HT-29 (cell line): ENCODE measurements at regions not wholly inside any gene's neighbourhood (a gene's known extent, or its start where the extent isn't known, plus 50 kb on each side); places are given as distances from the start of the nearest gene placed in this dataset.

ENCODE experiments used
- DNase-seq: peaks from one replicate; pipeline ENCODE4 v3.0.0-alpha.2; 2015; ENCODE audit warnings: low spot score

DNA sequence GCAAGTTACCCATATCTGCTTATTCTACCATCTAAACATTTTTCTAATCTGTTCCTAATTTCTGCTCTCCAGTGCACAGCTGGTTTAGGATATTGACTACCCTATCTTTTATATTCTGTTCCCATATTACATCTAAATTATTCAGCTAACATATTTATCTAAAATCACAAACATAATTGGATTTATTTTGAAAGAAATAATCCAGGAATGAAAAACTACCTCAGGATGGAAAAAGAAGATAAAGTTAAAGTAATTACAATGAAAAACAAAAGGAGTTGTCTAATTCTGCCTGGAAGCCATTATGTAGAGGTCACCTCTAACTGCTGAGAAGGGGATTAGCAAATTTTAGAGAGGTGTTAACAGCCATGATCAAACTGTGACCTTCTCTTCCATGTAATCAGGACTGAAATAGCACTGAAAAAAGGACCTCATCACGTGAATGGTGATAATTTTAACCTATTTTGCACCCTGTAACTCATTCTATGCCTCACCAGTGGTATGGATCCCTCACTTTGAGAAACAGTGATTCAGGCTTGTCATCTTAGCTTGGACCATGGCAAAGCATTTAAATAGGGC, 653.3 kb downstream of the CDH11 start:
- DNase-seq: no peak

DNA sequence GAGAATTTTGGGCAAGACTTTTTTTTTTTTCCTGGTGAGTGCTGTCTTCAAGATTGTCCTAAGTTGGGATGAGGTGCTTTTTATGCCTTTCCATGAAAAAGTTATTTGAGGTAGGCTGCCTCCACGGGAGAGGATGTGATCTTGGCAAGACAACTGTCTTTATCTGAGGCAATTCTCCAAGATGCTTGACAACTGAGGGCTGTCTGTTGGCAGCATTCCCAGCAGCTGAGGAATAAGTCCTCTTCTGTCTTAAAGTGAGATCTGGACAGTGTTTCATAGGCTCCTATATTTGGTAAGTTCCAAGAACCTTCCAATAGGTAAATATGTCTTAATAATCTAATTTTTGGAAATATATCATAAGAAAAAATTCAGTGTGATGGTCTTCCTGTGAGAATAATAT, 662.0 kb downstream of the CDH11 start:
- no peak for DNase-seq

DNA sequence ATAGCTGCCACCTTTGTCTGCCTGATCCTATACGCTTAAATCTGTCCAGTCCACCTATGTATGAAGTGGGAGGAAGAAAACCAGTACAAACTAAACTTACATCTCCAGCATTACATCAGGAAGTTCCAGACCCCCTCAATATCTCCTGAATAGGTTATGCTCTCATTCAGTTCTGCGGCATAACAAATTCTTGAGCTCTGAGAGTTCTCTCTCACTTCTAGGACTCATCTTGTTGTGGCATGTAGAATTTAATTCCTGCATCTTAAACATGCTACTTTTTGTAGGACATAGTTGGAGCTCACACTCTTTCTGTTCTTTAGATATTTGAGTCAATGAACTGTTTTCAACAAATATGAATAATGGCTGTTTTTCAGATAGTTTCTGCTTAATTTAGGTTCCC, 662.5 kb downstream of the CDH11 start:
- DNase-seq: no peak

DNA sequence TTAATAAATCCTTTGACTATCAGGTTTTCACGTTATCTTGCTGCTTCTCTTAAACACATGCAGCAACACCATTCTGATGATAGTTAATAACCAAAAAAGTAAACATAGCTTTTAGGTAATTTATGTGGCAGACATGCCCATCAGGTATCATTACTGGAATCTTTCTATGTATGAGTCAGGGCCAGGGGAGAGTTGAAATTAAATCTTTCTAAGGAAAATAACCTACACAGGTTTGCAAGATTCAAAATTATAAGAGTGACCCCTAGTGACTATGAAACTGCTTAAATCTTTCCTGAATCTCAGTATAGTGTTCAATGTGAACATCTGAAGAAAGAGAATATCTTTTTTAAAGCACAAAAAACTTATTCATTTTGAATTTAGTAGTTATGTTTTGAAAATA, 666.6 kb downstream of the CDH11 start:
- DNase-seq: no peak

DNA sequence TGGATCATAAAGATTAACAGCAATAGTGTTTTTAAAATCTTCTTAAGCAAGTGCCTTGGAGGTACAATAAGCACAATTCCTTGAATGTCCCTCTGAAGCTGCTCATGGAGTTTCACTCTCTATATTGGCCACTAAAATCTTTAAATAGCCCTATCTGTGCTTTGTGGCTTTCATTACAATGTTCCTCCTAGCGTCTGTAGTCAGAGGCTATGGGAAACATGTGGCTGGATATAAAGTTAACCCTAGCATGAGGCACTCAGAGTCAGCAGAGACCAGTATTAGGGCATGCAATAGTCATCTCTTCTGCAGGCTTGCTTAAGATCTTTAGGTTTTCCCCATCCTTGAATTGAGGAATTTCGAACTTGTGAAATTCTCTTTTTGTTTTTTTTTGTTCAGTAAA, 668.2 kb downstream of the CDH11 start:
- DNase-seq: no peak

DNA sequence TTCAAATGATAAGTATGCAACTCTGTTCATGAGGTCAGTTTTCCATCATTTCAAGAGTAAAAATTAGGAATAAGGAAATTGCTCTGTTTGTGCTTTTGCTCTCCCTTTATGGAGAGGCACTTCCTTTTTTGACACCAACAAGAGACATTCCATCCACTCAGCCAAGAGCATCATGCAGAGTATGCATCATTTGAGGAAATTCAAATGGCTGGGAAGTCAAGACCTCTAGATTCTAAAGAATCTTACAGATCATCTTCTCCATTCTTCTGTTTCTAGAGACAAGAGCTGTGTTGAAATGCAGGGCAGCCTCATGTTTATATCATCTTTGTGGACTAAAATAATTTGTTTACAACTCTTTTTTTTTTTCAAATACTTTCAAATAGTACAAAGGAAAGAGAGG, 669.4 kb downstream of the CDH11 start:
- DNase-seq: no peak

DNA sequence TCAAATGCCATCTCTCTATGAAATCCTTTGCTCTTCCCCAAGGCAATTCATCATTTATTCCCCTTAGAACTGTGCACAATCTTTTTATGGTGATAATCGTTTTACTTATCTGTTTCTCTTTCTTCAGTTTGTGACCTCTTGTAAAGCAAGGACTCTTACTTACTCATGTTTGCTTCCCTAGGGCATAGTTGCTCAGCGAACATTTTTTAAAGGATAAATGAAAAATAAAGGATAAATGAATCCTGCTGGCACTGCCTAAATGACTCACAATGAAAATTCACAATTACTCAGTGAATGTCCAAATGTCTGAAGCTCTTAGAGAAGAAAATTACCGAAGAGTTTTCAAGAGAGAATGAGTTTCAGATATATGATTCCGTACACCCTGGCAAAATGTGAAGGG, 671.7 kb downstream of the CDH11 start:
- no peak for DNase-seq

DNA sequence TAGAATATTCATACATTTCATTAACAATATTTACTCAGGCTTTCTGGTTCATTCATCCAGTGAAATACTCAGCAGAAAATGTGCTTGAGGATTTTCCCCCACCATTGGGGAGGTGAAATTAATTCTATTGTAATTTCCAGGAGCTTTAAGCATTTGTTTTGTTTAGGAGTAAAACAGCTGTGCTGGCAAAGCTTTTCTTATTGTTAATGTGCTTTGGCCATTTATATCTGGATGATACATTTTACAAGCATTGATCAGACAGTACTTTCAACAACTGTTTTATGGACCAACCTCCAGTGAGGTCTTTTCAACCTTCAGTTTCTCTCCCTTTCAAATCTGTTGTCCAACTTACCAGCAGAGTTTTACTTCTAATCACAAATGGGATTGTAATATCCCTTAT, 672.4 kb downstream of the CDH11 start:
- DNase-seq: no peak

DNA sequence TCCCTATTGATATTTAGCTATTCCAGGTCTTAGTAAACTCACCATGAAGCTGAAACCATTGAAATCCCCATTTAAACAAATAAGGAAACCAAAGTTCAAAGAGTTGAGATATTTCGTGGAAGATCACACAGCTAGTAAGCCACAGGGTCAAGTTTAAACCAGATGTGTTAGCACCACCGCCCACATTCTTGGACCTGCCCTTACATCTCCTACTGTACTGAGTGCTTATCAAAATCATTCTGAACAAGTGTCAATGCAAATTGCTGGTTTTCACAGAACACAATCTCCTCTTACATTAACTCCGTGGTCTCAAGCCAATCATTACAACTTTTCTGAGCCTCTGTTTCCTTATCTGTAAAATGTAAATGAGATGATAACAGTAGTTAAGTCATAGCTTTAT, 676.2 kb downstream of the CDH11 start:
- DNase-seq: no peak

DNA sequence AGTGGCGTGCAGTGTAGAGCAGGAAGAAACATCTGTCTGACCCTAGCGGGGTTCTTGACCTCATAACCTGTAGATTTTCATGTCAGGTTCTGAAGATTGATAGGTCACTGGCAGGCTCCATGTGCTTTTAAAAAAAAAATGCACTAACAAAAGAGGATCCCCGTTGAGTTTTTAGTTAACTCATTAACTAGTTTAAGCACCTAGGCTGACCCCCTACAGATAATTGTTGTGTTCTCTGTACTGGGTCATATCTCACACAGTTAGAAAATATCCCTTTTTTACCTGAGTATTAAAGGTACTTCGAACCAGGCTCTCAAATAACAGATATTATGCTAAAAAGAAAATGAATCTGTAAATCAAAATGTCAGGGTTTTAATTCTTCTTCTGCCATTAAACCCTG, 676.6 kb downstream of the CDH11 start:
- no peak for DNase-seq

DNA sequence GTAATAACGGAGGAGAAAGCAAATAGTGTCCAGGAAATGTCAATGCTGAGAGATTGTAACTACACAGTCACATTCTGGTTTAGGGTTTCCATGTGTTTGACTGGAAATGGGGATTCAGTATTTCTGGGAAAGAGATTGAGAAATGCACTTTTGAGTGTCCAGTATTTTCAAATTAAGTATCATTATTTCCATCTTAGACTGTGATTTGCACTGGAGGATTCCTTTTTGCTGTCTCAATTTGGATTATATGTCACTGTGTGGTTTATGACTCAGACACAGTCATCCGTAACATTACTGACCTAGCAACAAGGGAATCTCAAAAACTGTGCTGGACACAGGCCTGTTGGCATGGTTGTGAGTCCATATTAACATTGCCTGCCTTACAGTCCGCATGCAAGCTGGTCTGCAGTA, 681.4 kb downstream of the CDH11 start:
- no peak for DNase-seq

DNA sequence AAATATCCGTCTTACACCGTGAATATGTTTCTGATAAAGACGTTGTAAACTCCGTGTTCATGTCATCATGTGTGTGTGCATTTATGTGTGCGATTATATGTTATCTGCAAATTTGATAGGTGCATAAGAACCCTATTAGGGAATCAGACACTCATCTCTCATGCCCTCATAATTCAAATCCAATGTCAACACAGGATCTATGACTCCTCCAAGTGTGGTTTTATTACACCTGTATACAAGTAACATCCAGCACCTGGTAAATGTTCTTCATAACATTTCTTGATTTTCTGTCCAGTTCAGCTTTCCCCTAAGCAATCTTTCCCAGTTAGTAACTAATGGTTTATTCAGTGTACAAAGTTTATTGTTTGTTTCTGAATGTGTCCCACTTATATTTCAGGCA, 681.9 kb downstream of the CDH11 start:
- no peak for DNase-seq

DNA sequence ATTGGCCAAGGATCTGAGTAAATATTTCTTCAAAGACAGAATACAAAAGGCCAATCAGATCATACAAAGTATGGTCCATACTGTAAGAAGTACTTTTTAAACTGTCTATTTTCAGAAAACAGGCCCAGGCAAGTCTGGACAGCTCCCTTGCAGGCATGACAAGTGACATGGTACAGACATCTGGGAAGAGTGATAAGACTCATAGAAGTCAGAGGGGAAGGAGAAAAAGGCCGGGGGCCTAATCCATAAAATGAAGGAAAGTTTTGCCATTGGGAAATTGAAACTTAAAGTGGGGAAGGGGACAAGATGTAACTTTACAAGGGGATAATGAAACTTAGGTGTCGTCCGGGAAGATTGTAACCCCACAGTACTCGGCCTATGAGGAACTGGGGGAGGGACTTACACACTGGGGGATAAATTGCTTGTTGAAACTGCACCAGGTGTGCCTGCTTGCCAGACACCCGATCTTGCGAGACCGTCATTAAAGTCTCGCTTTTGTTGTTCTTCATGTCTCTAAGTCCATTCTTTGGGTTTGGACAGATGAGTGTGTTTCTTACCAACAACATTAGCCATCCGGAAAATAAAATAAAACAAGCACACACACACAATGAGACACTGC, 684.0 kb downstream of the CDH11 start:
- DNase-seq: no peak

DNA sequence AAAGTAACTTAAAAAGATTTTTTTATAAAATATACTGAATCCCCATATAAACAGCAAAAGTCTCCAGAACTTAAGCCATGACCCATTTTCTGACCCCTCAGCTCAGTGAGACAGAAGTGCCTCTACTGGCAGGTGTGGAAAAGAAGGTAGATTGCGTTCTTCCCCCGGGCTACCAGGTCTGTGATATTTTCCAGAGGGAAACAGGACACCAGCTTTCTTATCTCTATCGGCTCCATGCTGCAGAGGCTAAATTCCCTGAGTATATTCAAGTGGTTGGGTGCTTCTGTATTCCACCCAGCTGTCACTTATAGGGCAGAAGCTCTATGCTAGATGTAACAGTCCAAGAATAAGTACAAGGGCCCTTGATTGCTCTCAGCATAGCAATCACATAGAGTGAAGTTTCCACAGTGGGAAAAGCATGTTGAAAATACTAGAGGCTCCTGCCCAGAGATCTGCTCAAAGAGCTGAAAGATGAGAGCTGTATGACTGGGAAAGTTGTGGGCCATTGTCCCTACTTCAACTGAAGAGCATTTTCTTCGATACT, 687.3 kb downstream of the CDH11 start:
- DNase-seq: no peak

DNA sequence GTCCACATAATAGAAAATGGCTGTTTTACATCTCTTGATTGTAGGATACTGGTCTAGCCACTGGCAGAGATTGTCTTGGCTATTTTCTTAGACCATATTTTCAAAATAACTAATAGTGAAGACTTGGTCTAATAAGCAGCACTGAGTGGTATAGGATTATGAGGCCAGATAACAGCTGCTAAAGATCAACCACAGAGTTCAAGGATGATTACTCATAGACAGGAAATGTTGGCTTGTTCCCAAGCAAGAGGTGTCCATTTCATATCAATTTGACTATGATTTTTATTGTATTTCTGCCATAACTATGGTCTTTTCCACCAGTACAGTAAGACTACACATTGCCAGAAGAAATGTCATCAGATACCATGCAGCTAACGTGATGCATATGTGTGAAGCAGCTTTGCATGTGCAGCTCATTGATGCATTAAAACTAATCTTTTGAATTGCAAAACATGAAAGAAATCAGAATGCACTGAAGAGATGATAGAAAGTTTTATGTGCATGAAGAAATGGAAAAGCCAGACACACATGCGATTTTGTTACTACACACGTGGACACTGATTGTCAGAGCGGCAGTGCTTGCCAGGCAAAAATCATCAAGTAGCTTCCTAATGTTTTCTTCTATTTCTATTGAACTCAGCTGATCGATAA, 693.3 kb downstream of the CDH11 start:
- DNase-seq: no peak

DNA sequence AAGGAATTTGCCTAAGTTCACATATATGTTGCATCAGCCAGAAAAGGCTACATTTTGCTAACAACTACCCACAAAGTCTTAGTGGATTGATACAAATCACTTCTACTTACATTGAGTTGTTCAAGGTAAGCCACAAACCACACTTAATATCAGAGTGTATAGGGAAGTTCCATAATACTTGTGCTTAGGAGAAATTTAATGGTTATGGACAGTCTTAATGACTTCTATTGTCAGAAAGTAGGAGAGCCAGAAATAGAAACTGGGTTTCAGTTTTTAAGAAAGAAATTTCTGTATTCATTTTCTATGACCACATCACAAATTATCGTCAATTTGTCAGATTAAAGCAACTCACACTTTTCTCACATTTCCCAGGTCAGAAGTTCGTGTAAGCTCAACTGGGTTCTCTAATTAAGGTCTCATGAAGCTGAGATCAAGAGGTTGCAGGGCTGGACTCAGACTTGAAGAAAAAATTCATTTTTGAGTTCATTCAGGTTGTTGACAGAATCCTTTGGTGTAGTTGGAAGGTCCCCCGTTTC, 695.7 kb downstream of the CDH11 start:
- no peak for DNase-seq

DNA sequence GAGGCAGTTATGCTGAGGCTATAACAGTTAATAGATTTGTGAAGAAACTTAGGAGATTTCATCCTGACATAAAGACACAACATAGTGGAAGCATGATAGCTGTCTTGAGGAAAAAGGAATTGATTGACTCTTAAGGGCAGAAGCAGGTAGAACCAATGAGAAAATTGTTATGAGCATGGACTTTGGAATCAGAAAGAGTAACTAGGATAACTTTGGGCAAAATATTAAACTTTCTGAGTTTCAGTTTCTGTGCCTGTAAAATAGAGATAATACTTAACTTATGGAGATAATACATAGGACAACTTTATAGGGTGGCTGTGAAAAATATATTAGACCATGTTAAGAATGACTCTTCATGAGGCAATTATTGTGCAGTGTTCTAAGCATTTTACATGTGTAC, 696.5 kb downstream of the CDH11 start:
- no peak for DNase-seq

DNA sequence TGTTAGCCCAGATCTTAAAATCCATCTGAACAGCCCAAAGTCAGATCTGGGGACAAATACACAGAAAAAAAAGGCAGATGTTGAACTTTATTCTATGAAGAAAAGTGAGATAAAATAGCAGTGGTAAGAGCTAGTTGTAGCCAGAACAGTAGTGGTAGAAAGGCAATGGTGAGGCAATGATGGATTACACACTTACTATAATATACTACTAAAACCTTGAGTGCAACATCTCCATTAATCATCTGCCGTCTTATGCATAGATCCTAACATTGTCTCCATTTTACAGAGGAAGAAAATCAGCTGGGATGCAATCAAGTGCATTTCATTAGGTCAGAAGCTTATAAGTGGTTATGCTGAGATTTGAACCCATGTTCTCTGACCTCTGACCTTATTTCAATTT, 699.6 kb downstream of the CDH11 start:
- no peak for DNase-seq

DNA sequence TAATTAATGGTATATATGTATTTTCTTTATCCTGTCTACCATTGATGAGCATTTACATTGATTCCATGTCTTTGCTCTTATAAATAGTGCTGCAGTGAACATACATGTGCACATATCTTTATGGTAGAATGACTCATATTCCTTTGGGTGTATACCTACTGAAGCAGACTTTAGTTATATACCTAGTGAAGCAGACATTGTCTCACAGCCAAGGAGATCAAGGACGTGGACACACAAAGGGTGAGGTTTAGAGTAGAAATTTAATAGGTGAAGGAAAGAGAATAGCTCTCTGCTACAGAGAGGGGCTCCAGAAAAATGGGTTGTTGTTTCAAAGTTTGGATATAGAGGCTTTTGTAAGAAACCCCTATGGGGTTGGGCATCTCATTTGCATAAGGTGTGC, 700.3 kb downstream of the CDH11 start:
- DNase-seq: no peak

DNA sequence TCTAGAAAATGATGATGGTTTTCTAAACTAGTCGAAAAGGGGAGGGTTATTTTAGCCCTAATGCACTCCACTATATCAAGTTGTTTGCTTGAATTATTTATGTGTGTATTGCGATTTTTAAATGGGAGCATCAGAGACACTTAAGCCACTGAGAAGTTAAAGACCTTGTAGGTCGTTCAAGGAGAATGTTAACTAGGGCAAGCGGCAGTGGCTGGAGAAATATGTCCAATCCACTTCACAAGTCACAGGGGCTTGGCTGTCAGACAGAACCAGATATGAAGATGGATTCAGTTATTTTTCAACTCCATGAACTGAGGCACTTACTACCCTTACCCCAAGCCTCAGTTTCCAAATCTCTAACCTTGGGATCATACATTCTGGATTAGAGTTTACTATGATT, 702.0 kb downstream of the CDH11 start:
- no peak for DNase-seq

DNA sequence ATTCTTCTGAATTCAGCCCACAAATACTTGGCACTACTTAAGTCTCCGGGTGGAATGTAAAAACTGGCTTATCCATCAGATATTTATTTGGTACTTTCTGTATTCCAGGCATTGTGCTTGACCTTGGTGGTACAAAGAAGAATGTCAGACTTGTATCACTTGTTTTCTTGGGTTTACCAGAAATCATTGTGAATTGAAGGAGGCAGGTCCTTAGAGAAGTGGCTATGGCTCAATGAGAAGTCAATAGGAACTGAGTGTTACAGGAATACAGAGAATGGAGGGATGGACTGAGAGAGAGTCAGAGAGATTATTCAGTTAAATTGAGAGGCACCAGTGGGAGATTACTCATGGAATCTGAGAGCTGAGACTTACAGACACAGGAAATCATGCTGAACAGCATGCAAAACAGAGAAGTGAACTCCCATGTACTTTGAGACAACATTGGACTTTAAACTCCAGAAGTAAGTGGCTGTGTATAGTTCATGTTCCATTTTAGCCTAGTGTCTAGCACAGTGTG, 704.1 kb downstream of the CDH11 start:
- DNase-seq: no peak

DNA sequence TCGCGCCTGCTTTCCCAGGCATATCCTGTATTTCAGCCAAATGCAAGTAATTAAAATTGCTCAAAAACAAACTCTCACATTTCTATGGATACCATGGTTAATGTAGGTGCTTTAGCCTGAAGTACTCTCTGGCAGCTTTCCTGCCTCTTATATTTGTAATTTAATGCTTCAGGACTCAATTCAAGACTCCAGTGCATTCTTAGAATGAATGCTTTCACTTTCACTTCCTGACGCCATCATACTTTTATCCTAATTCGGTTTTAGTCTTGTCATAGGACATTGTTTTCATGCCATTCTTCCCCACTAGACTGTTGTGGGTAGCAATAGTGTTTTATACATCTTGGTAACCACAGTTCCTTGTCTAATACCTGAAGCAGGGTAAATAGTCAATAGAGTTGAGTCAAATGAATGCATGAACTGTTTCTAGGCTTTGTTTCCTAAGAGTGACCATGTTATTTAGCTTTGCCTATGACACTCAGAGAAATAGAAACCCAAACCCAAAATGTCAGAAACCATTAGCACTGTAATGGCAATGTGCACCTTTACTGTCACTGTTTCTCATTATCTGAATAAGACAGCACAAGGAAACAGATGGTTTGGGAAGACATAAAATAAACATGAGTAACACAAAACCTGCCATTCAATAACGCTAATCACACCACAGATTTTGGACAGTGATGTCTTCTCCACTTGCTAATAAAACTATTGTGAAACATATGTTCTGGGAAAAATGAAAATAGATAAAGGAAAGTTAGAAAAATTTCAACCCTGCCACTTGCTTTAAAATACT, 705.5 kb downstream of the CDH11 start:
- no peak for DNase-seq
